Activated CD4-positive, alpha-beta T cell treated with anti-CD3 and anti-CD28 coated beads, Interleukin-2, amount 10 ng/mL, durations not matched to agents 7 days and 5 days (primary cell): ENCODE measurements at regions not wholly inside any gene's neighbourhood (a gene's known extent, or its start where the extent isn't known, plus 50 kb on each side); places are given as distances from the start of the nearest gene placed in this dataset.

Source experiments
- CTCF ChIA-PET: fragments of 350-600 bp; sonication (Branson Sonifier 250); formaldehyde crosslinking; loops from one replicate; lab custom pipeline; 2021; ENCODE audit warnings: antibody characterized with exemption; lab: Charles Lee
- POLR2A ChIA-PET: fragments of 350-600 bp; sonication (Branson Sonifier 250); formaldehyde crosslinking; loops from one replicate; lab custom pipeline; 2021; ENCODE audit warnings: antibody characterized with exemption; lab: Charles Lee
- DNase-seq: peaks from one replicate; pipeline ENCODE4 v3.0.0-alpha.2; 2020
- H3K27ac Mint-ChIP-seq: one replicate; pipeline ENCODE4 v1.8.0; 2021; ENCODE audit warnings: mild to moderate bottlenecking, moderate library complexity, mixed read lengths
- H3K27me3 Mint-ChIP-seq: one replicate; pipeline ENCODE4 v1.8.0; 2021; ENCODE audit warnings: mixed read lengths
- H3K36me3 Mint-ChIP-seq: one replicate; pipeline ENCODE4 v1.8.0; 2021; ENCODE audit warnings: low read depth, mixed read lengths
- H3K4me1 Mint-ChIP-seq: one replicate; pipeline ENCODE4 v1.8.0; 2021; ENCODE audit warnings: mixed read lengths
- H3K4me3 Mint-ChIP-seq: one replicate; pipeline ENCODE4 v1.8.0; 2021; ENCODE audit warnings: mild to moderate bottlenecking, moderate library complexity, mixed read lengths
- H3K9me3 Mint-ChIP-seq: one replicate; pipeline ENCODE4 v1.8.0; 2021; ENCODE audit warnings: mixed read lengths

GRCh38 chr5:13551645-13552044, 392.8 kb downstream of the DNAH5 start:
- Mint-ChIP-seq H3K4me3 (no peak overlapping the region), H3K27me3 (no peaks in the 10 kb centered on the region), H3K9me3 (no peaks in the 10 kb centered on the region), H3K4me1 (no peaks in the 10 kb centered on the region), H3K36me3 (no peaks in the 10 kb centered on the region), H3K27ac (no peak overlapping the region)
- POLR2A ChIA-PET: no interaction called here
- DNase-seq: no peak
- CTCF ChIA-PET: no interaction called here

GRCh38 chr5:13540168-13540750, 404.2 kb downstream of the DNAH5 start:
- Mint-ChIP-seq H3K27me3 (no peaks in the 10 kb centered on the region), H3K9me3 (peaks cover 9% of the 10 kb centered on the region), H3K36me3 (no peaks in the 10 kb centered on the region), H3K27ac (no peak overlapping the region), H3K4me1 (no peaks in the 10 kb centered on the region), H3K4me3 (no peak overlapping the region)
- no peak for DNase-seq
- ChIA-PET POLR2A (no interaction called here), CTCF (no interaction called here)

- Mint-ChIP-seq H3K4me3 (no peak overlapping the region), H3K36me3 (no peaks in the 10 kb centered on the region), H3K27me3 (no peaks in the 10 kb centered on the region), H3K4me1 (no peaks in the 10 kb centered on the region), H3K9me3 (peaks cover 4% of the 10 kb centered on the region), H3K27ac (no peak overlapping the region)
- ChIA-PET POLR2A (no interaction called here), CTCF (no interaction called here)
- DNase-seq: no peak
These were observed 407.6 kb downstream of the DNAH5 start for GRCh38 chr5:13536933-13537332.

GRCh38 chr5:13533833-13534232, 410.7 kb downstream of the DNAH5 start:
- POLR2A ChIA-PET: no interaction called here
- CTCF ChIA-PET: no interaction called here

GRCh38 chr5:13529300-13529699, 415.2 kb downstream of the DNAH5 start:
- H3K9me3 Mint-ChIP-seq: no peaks in the 10 kb centered on the region
- H3K4me3 Mint-ChIP-seq: no peak overlapping the region
- H3K27ac Mint-ChIP-seq: no peak overlapping the region
- CTCF ChIA-PET: no interaction called here
- POLR2A ChIA-PET: no interaction called here
- no peak for DNase-seq
- no peaks in the 10 kb centered on the region for H3K4me1 Mint-ChIP-seq
- no peaks in the 10 kb centered on the region for H3K27me3 Mint-ChIP-seq
- H3K36me3 Mint-ChIP-seq: no peaks in the 10 kb centered on the region

More at GRCh38 chr5:13533833-13534232, 410.7 kb downstream of the DNAH5 start:
- DNase-seq: no peak
- no peaks in the 10 kb centered on the region for H3K27me3 Mint-ChIP-seq
- no peaks in the 10 kb centered on the region for H3K36me3 Mint-ChIP-seq
- H3K27ac Mint-ChIP-seq: no peak overlapping the region
- H3K4me1 Mint-ChIP-seq: no peaks in the 10 kb centered on the region
- peaks cover 4% of the 10 kb centered on the region for H3K9me3 Mint-ChIP-seq
- H3K4me3 Mint-ChIP-seq: no peak overlapping the region

- Mint-ChIP-seq H3K36me3 (no peaks in the 10 kb centered on the region), H3K4me1 (no peaks in the 10 kb centered on the region), H3K9me3 (peaks cover 4% of the 10 kb centered on the region), H3K4me3 (no peak overlapping the region), H3K27ac (no peak overlapping the region), H3K27me3 (no peaks in the 10 kb centered on the region)
- ChIA-PET POLR2A (no interaction called here), CTCF (no interaction called here)
- no peak for DNase-seq
These were observed 419.6 kb downstream of the DNAH5 start for GRCh38 chr5:13524936-13525335.

- H3K27me3 Mint-ChIP-seq: no peaks in the 10 kb centered on the region
- POLR2A ChIA-PET: no interaction called here
- H3K4me3 Mint-ChIP-seq: no peak overlapping the region
- no peaks in the 10 kb centered on the region for H3K36me3 Mint-ChIP-seq
- no peak overlapping the region for H3K27ac Mint-ChIP-seq
- H3K9me3 Mint-ChIP-seq: peaks cover 4% of the 10 kb centered on the region
- DNase-seq: no peak
- no peaks in the 10 kb centered on the region for H3K4me1 Mint-ChIP-seq
- CTCF ChIA-PET: no interaction called here
These were observed 425.4 kb downstream of the DNAH5 start for GRCh38 chr5:13519131-13519530.

GRCh38 chr5:13516195-13516594, 428.3 kb downstream of the DNAH5 start:
- Mint-ChIP-seq H3K9me3 (peaks cover 4% of the 10 kb centered on the region), H3K27me3 (no peaks in the 10 kb centered on the region), H3K27ac (no peak overlapping the region), H3K4me1 (no peaks in the 10 kb centered on the region), H3K36me3 (no peaks in the 10 kb centered on the region), H3K4me3 (no peak overlapping the region)
- ChIA-PET POLR2A (no interaction called here), CTCF (interaction anchor here (0.6 kb wide), 1 partner anchor 323 kb away, joined by 3 read pairs; no protein-coding TSS in a partner anchor)
- no peak for DNase-seq

- DNase-seq: no peak
- POLR2A ChIA-PET: no interaction called here
- Mint-ChIP-seq H3K9me3 (peaks cover 4% of the 10 kb centered on the region), H3K36me3 (no peaks in the 10 kb centered on the region), H3K27me3 (no peaks in the 10 kb centered on the region), H3K4me1 (no peaks in the 10 kb centered on the region), H3K27ac (no peak overlapping the region), H3K4me3 (no peak overlapping the region)
- CTCF ChIA-PET: no interaction called here
These were observed 433.0 kb downstream of the DNAH5 start for GRCh38 chr5:13511442-13511841.

- POLR2A ChIA-PET: no interaction called here
- no peak overlapping the region for H3K27ac Mint-ChIP-seq
- CTCF ChIA-PET: no interaction called here
- no peaks in the 10 kb centered on the region for H3K36me3 Mint-ChIP-seq
- H3K27me3 Mint-ChIP-seq: no peaks in the 10 kb centered on the region
- H3K9me3 Mint-ChIP-seq: peaks cover 4% of the 10 kb centered on the region
- no peaks in the 10 kb centered on the region for H3K4me1 Mint-ChIP-seq
- DNase-seq: no peak
- no peak overlapping the region for H3K4me3 Mint-ChIP-seq
These were observed 433.9 kb downstream of the DNAH5 start for GRCh38 chr5:13510616-13511015.

GRCh38 chr5:13508559-13508958, 435.9 kb downstream of the DNAH5 start:
- ChIA-PET POLR2A (no interaction called here), CTCF (no interaction called here)
- H3K27me3 Mint-ChIP-seq: no peaks in the 10 kb centered on the region
- H3K4me3 Mint-ChIP-seq: no peak overlapping the region
- H3K4me1 Mint-ChIP-seq: no peaks in the 10 kb centered on the region
- peaks cover 4% of the 10 kb centered on the region for H3K9me3 Mint-ChIP-seq
- H3K27ac Mint-ChIP-seq: no peak overlapping the region
- no peaks in the 10 kb centered on the region for H3K36me3 Mint-ChIP-seq
- no peak for DNase-seq

- no peak for DNase-seq
- H3K4me3 Mint-ChIP-seq: no peak overlapping the region
- no peaks in the 10 kb centered on the region for H3K27me3 Mint-ChIP-seq
- H3K4me1 Mint-ChIP-seq: no peaks in the 10 kb centered on the region
- no peaks in the 10 kb centered on the region for H3K9me3 Mint-ChIP-seq
- ChIA-PET CTCF (no interaction called here), POLR2A (no interaction called here)
- H3K27ac Mint-ChIP-seq: no peak overlapping the region
- no peaks in the 10 kb centered on the region for H3K36me3 Mint-ChIP-seq
These were observed 439.2 kb downstream of the DNAH5 start for GRCh38 chr5:13505326-13505725.

- ChIA-PET CTCF (no interaction called here), POLR2A (no interaction called here)
- Mint-ChIP-seq H3K4me1 (no peaks in the 10 kb centered on the region), H3K9me3 (no peaks in the 10 kb centered on the region), H3K4me3 (no peak overlapping the region), H3K36me3 (no peaks in the 10 kb centered on the region), H3K27me3 (no peaks in the 10 kb centered on the region), H3K27ac (no peak overlapping the region)
- no peak for DNase-seq
These were observed 441.5 kb downstream of the DNAH5 start for GRCh38 chr5:13503017-13503416.

GRCh38 chr5:13501176-13501575, 443.3 kb downstream of the DNAH5 start:
- no peaks in the 10 kb centered on the region for H3K36me3 Mint-ChIP-seq
- DNase-seq: no peak

More at GRCh38 chr5:13501176-13501575, 443.3 kb downstream of the DNAH5 start:
- no peak overlapping the region for H3K27ac Mint-ChIP-seq
- no peak overlapping the region for H3K4me3 Mint-ChIP-seq
- POLR2A ChIA-PET: no interaction called here
- no peaks in the 10 kb centered on the region for H3K4me1 Mint-ChIP-seq
- H3K9me3 Mint-ChIP-seq: no peaks in the 10 kb centered on the region
- CTCF ChIA-PET: no interaction called here
- H3K27me3 Mint-ChIP-seq: no peaks in the 10 kb centered on the region
